Activated CD8-positive, alpha-beta memory T cell treated with anti-CD3 and anti-CD28 coated beads, Interleukin-2, amount 50 U/mL, for 24 hours (primary cell): ENCODE measurements at regions not wholly inside any gene's neighbourhood (a gene's known extent, or its start where the extent isn't known, plus 50 kb on each side); places are given as distances from the start of the nearest gene placed in this dataset.

Experiments used
- DNase-seq: peaks from one replicate; pipeline ENCODE4 v3.0.0-alpha.2; 2020; ENCODE audit errors: extremely low read depth

DNA sequence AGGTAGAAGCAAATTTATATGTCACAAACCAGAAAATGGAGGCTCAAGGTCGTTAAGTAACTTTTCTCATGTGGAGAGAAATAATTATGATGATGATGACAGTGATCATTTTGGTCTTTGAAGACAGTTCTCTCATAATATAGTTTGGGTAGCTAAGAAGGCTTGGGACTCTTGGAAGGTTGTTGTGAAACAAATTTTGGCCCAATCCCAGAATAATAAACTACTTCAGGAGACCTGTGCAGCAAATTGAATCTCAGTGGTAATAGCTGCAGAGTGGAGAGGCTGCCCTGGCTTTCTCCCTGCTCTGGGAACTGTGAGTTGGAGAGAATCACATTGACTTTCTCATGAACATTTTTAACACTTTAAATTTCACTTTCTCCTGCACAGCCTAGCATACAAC lies 217.2 kb upstream of the BOD1L1 start:
- no peak for DNase-seq

DNA sequence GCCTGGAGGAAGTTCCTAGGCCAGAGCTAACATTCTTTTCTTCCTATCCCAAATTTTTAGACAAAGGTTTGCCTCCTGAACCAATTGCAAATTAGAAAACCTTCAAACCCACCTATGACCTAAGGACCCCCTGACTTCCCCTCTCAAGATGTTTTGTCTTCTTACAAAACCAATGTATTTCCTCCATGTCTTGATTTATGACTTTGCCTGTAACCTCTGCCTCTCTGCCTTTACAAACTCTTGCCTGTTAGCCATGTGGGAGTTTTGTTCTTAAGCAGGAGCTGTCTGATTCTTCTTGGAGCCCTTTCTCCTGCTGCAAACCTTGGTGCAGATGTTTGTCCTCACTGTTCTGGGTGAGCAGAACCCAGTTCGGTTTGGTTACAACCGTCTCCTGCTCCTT lies 222.3 kb upstream of the BOD1L1 start:
- DNase-seq: no peak

GRCh38 chr4:13851085-13851940 lies 223.8 kb upstream of the BOD1L1 start:
- no peak for DNase-seq

DNA sequence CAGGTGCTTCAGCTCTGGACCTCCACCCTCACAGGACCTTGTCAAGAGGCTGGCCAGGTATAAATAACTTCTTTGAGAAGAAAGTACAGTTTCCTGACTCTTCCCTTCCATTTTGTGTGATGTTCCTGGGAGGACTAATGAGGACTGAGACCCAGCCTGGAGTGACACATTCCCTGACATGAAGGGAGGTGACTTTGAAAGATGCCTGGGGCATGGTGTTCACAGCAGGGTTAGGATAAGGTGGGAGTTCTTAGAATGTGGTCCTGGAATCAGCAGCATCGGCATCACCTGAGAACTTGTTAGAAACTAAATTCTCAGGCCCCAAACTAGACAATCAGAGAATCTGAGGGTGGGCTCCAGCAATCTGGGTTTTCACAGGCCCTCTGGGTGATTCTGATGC lies 224.9 kb upstream of the BOD1L1 start:
- no peak for DNase-seq

DNA sequence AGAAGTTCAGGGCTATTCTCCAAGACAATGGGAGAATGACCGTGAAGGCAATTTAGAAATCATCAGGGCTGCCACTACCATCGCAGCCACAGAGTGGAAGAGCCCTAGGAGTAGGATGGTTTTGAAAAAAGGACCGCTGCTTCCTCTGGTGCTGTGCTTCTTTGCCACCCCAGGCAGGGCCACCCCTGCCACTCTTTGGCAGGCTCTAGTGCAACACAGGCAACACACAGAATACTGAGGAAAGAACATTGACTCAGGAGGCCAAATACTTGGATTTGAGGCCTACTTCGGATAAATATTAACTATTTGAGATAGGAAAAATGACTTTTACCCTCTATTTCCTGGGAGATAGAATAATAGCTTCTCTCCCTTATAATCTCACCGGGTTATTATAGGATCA lies 228.9 kb upstream of the BOD1L1 start:
- no peak for DNase-seq

GRCh38 chr4:13857397-13857796 lies 229.9 kb upstream of the BOD1L1 start:
- DNase-seq: no peak

DNA sequence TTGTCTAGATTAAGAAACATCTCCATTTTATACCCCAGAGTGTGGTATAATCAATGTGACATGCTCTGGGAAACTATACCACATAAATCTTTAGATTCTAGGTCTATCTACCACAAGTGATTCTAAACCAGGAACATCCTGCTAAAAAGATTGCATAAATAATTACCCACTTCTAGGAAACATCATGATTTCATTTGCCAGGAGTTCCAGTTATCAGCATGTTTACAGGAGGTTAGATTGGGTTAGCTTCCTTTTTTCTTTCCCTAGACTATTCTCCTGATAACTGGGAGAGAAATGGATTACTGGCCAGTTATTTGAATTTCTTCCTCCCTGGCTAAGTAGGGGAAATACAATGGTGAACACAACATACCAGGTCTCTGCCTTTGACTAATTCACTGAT lies 230.3 kb upstream of the BOD1L1 start:
- DNase-seq: no peak

GRCh38 chr4:13859423-13859822 lies 231.9 kb upstream of the BOD1L1 start:
- DNase-seq: no peak

DNA sequence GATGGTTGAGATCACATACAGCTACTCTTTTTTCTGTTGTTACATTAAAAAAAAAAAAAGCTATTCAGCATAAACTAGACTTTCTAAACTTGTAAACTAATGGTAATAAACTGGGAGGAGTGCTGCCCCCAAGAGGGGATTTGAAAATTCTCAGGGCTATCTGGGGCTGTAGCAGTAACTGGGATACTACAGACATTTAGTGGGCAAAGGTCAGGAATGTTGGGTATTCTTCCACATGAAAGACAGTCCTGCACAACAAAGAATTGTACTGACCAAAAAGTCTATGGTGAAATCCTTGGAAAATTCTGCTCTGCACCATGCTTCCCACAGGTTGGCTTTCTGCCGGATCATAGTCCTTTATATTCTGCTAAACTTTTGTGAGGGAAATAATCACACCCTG lies 232.6 kb upstream of the BOD1L1 start:
- DNase-seq: no peak

DNA sequence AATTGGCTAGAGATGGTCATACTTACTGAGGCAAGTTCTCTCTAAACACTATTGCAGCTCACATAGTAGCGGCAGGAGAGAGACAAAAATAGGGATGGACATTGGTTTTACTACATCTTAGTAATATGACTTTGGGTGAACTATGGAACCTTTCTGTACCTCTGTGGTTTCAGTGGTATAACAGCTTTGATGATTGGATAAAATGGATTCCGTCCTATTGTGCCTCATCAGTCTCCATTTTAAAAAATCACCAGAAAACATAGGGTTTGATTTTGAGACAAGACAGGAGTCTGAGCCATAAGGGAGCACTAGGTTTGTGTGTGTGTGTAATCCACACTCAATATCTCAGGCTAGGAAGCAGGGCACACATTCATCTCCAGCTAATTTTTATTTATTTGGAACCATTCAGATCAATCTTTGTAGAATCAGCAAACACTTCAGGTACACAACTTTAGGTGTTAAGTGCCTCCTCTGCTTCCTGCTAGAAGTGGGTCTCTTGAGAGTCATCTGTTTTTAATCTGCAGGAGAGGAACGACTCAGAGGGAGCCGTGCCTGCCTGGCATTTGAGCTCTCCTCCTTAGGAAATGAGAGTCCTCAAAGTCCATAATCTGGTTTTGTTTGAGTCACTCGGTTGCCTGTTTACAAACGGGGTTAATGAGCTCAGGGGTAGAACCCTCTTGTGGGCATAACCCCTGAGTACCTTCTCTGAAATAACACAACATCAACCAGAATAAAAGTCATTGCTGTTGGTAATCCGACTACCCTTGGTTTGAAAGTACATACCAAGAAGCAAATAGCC lies 238.5 kb upstream of the BOD1L1 start:
- DNase-seq: no peak

- DNase-seq: no peak
These were observed 239.4 kb upstream of the BOD1L1 start for GRCh38 chr4:13866881-13867280.

GRCh38 chr4:13872155-13872554 lies 244.6 kb upstream of the BOD1L1 start:
- DNase-seq: no peak

DNA sequence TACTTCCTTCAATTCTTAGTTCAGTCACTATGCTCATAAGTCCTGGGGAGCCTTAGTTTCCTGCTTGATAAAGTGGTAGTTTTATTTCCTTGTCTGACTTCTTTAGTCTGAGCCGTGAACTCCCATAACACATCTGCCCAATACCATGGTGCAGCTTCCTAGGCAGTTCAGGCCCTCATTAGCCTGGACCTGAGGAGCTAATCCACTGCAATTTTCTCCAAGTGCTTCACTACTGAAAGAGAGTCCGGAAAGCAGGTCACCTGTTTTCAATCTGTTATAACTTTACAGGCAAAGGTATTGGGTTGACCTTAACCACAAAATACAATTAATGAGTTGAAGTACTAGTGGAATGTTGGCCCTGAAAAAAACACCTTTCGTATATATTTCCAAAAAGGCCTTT lies 245.4 kb upstream of the BOD1L1 start:
- no peak for DNase-seq

DNA sequence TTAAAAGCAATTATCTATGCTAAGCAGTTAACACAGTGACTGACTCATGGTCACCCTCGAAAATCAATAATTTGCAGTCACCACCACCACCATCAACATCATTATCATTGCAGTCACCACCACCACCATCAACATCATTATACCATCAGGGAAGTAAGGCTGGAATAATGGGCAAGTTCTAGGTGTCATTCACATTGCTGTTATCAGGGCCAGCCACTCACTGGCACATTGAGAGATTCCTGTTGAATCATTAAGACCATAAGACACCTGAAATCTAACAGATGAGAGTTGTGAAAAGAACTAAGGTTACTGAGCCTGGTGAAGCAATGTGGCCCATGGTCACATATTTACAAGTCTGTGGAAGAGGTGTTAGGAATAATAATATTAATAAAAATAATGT lies 247.7 kb upstream of the BOD1L1 start:
- DNase-seq: no peak

- DNase-seq: no peak
These were observed 248.6 kb upstream of the BOD1L1 start for GRCh38 chr4:13876131-13876530.

DNA sequence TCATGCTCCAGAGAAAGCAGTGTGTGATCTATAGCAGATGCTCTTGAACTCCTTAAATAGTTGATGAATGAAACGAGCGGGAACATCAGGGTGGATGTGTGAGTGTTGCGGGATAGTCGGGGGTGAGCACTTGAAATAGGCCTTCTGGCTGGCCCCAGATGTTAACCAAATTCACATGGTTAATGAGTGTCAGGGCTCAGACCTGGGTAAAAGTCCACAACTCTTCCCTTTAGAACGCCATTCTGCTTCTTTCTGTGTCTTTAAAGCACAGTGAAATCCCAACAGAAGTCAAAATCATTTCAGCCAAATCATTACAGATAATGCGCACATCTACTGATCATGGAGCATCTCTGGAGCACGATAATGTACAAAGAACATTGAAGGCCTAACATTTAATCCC lies 249.4 kb upstream of the BOD1L1 start:
- no peak for DNase-seq

- no peak for DNase-seq
These were observed 250.1 kb upstream of the BOD1L1 start for GRCh38 chr4:13877626-13878025.

DNA sequence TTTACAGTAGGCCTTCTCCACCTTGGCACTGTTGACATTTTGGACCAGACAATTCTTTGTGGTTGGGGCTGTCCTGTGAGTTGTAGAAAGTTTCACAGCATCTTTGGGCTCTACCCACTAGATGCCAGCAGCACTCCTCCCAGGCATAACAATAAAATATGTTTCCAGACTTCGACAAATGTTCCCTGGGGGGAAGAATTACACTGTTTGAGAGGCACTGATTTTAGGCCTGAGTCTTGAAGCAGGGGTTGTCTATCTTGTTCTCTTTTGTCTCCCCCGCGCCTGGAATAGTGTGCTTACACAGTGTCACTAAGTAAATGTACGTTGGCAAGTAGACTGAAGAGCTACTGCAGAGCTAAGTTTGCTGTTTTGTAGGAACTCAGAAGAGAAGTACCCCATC lies 254.4 kb upstream of the BOD1L1 start:
- DNase-seq: no peak

DNA sequence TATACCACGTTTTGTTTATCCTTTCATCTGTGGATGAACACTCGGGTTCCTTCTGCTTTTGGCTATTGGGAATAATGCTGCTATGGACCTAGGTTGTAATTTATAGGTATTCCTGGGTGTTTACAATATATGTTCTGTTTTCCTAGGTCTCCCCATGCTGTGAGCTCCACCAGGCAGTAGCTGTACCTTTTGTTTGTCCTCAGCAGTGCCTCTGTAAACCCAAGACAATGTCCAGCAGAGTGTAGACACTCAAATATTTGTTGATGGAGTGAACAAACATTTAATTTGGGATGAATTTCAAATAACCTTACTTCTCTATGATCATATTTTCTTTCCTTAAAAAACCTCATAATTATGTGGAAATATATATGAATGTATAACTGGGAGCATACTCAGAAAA lies 259.5 kb upstream of the BOD1L1 start:
- DNase-seq: no peak

GRCh38 chr4:13888112-13888511 lies 260.6 kb upstream of the BOD1L1 start:
- no peak for DNase-seq

DNA sequence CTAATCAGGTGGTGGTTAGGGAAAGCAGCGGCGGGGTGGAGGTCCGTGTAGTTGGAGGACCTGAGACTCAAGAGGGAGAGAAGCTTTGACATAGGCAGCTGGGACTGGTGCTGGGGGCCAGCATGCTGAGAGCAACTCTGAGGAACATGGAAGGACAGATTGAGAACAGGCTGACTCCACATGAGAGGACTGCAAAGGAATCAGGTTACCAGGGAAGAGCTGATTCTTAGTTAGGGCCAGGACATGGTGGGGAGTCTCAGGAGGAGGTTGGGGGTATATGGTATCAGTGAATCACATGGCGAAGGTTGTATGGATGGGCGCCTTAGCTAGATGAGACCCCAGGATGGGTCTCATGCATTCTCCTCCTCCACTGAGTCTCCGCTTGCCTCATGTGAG lies 264.0 kb upstream of the BOD1L1 start:
- DNase-seq: no peak

DNA sequence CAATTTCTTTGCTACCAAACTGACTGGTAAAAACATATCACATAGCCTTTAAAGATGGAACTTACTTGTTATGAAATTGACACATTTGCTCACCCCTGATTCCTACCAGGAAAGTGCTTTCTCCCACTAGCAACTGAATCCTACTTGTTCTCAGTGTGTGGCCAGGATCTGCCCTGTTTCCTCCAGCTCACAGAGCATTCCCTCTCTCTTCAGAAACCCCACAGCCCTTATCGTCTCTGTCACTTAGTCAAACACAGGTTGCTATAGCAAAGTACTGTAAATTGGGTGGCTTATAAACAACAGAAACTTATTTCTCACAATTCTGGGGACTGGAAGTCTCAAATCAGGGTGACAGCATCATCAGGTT lies 265.2 kb upstream of the BOD1L1 start:
- no peak for DNase-seq

- no peak for DNase-seq
These were observed 265.7 kb upstream of the BOD1L1 start for GRCh38 chr4:13893211-13893610.
